Activated CD4-positive, alpha-beta T cell treated with anti-CD3 and anti-CD28 coated beads, Interleukin-10, Interleukin-2, amounts not matched to agents 100 ng/mL and 50 ng/mL, durations not matched to agents 16 hours and 8 hours (primary cell): ENCODE measurements at regions not wholly inside any gene's neighbourhood (a gene's known extent, or its start where the extent isn't known, plus 50 kb on each side); places are given as distances from the start of the nearest gene placed in this dataset.
"Not testable (repeated sequence)": the region's sequence is repeated elsewhere in the genome, so short reads cannot be mapped to it uniquely, and the experiment has no call there.

Experiments
- DNase-seq: peaks from one replicate; pipeline ENCODE4 v3.0.0-alpha.2; 2020

GRCh38 chr2:87468429-87468981 is 279.4 kb upstream of the PLGLB2 start:
- DNase-seq = not testable (repeated sequence)

DNA sequence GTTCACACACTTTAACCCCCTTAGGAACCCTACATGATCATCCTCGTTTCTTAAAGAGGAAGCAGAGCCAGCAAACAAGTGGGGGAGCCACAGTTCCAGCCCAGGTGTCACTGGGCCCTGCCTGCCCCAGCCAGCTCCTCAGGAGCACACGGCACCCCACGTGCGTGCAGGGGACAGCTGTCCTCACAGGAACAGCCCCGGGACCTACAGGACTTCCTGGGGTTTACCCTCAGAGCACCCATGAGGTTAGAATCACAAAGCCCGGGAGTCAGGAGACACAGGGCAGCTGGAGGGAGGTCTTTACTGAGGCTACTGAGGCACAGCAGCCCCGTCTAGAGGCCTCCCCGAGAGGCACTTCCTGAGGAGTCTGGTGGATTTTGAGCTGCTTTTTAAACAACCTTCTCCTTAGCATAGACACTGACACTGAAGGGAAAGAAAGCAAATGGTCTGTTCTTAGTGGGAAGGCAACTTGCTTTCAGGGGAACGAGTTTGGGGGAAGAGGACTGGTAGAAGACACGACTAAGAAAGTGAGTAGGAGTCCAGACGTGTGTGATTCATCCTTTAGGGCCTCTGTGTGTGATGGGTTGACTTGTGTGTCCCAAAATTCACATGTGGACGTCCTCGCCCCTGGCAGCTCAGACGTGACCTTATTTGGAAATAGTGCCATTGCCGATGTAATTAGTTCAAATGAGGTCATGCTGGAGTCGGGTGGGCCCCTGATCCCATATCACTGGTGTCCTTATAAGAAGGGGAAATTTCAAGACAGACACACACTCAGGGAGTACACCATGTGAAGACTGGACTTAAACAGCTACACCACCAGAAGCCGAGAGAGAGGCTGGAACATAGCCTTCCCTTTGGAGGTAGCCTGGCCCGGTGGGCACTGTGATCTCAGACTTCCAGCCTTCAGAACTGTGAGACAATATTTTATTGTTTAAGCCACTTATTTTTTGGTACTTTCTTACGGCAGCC is 278.4 kb upstream of the PLGLB2 start:
- DNase-seq = peak; percentile 64

- DNase-seq = peak; percentile 75
Observed at GRCh38 chr2:87470381-87471380, 277.2 kb upstream of the PLGLB2 start.

DNA sequence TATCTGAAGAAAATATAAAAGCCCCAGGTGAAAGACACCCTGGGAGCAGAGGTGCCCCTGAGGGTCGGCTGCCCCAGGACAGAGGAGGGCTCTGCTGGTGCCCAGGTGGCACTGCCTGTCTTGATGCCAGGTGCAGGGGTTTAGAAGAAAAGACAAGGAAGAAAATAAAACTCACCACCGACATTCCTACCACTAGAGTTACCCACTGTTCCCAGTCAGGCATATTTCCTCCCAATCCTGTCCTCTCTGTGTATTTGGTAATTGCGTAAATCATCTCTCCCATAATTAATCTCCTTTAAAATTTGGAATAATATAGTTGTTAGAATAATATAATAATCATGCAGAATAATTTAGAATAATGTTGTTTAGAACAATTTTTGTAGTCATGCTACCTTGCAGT is 276.4 kb upstream of the PLGLB2 start:
- DNase-seq = not testable (repeated sequence)

DNA sequence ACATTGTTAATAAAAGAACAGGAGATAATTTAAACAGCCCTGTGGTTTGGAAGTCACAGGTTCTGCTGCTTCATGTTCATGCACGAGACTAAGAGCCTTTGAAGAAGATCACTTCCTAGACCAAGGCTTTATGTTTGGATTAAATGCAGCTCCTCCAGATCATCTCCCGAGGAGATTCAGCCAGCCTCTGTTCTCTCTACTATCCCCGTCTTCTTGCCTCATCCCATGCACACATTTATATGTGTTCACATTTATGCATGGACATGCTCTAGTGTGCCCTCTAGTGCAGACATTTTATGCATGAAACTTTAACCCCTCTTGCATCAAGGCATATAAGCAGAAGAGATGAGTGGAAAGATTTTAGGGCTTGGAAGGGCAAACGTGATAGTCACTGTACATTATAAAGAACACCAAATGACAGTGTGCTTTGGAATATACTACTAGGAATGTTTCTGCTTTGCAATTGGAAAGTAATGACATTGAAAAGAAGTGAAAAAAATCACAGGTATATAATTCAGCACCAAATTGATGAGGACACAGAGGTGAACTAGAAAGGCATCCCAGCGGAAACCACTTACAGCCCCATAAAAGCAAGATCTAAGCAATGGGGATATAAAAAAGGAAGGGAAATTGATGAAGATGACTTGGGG is 271.5 kb upstream of the PLGLB2 start:
- DNase-seq = not testable (repeated sequence)

GRCh38 chr2:87476936-87477335 is 271.0 kb upstream of the PLGLB2 start:
- DNase-seq = not testable (repeated sequence)

DNA sequence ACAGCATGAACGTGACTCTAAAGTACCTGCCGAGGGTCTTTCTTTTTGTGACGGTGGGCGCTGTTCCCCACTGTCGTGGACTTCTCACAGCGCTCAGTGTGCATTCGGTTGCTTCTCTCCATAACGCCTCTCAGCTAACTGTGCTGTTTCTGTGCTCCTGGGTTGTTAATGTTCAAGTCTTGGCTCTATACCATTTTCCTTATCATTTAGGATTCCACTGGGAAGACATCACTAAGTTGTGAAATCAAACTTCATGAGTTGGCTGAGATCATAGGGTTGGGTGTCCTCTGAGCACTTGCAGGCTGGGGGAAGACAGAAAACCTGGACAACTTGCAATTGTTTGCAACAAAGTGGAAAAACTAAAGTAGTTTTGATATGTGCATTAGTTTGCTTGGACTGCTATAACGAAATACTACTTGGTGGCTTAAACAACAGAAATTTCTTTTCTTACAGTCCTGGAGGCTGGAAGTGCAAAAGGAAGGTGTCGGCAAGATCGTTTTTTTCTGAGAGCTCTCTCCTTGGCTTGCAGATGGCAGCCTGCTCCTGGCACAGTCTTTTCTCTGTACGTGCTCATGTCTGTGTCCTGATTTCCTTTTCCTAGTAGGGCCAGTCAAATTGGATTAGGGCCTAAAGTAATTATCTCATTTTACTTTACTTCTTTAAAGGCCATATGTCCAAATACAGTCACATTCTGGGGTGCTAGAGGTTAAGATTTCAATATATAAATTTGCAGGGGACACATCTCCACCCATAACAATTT is 270.0 kb upstream of the PLGLB2 start:
- DNase-seq = not testable (repeated sequence)

DNA sequence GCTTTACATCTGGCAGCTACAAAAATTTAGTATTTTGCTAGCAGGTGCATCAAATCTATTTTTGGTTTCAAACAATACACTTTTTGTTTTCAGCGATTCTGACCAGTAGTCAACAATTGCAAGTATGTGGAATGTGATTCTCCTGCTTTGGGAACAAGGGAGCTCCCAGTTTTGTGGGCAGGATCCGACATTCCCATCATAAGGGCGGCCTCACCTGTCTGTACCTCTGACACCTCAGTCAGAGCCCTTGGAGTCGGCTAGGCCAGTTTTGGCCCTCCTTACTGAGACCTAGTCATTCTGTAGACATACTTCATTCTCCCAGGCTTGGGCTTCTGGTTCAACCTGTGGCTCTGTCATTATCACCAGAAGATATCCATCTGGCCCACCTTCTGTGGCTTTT is 269.0 kb upstream of the PLGLB2 start:
- not testable (repeated sequence) for DNase-seq

DNA sequence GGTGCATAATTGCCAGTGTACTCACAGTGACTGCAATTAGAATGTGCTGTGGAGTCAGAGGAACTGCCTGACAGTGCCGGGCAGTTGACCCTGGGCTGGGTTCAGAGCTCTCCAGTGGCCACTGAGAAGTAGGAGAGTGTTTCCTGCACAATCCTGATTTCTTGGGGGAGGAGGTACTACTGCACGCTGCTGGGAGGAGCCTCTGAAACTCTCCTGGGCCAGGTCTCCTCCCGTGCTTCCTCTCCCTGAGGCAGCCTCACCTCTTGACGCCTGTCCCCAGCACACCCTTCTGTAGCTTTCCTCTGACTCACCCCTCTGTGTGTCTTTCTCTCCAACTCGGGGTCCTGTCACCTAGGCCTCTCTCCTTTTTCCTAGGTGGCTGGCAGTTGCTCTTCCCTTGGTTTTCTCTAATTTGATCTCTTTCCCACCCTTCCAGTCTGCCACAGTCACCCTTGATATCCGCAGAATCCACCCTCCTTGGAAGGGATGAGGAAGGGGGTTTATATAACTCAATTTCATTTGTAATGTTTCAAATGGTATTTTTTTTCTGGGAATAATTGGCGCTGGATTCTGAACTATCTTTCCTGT is 264.7 kb upstream of the PLGLB2 start:
- not testable (repeated sequence) for DNase-seq

- DNase-seq = not testable (repeated sequence)
Observed at GRCh38 chr2:87484363-87484762, 263.5 kb upstream of the PLGLB2 start.

DNA sequence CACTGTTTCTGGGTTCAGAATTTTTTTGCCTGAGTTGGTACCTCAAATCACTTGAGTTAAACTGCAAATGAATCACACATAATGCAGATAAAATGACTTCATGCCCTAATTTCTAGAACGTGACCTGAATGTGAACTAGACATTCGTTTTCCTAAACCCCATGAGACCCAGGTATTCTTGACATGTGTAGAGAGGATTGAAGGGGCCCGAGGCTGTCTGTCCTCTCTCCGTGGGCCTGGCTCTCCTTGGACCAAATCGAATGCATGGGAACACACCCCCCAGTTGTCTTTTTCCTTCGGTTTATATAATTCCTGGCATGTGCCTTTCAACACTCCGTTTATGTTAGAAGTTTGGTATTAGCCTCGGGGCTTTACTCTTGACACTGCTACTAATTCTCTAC is 262.4 kb upstream of the PLGLB2 start:
- DNase-seq = not testable (repeated sequence)

- DNase-seq = peak; percentile 66
Observed at GRCh38 chr2:87485884-87486283, 262.0 kb upstream of the PLGLB2 start.

GRCh38 chr2:87486413-87486812 is 261.5 kb upstream of the PLGLB2 start:
- DNase-seq = not testable (repeated sequence)

- DNase-seq = not testable (repeated sequence)
Observed at GRCh38 chr2:87488021-87488420, 259.9 kb upstream of the PLGLB2 start.

DNA sequence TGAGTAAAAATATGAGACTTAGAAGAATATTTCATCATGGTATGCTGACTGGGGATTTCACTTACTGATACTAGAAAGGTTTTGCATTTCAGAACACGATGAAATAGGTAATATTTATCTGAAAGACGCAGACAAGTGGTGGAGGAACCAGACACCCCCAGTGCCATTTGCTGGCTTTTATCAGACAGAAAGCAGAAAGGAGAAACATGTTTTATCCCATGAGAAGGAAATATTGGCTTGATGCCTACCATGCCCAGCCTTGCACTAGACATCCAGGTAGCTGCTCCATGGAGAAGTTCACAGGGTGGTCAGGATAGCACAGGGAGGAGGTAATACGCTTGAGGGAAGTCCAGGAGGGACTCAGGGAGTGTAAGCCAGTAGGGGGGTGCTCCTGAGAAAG is 258.9 kb upstream of the PLGLB2 start:
- DNase-seq = not testable (repeated sequence)

- not testable (repeated sequence) for DNase-seq
Observed at GRCh38 chr2:87494846-87495245, 253.0 kb upstream of the PLGLB2 start.

- not testable (repeated sequence) for DNase-seq
Observed at GRCh38 chr2:87495455-87495854, 252.4 kb upstream of the PLGLB2 start.

GRCh38 chr2:87496036-87497006 is 251.6 kb upstream of the PLGLB2 start:
- DNase-seq = peak; percentile 51

DNA sequence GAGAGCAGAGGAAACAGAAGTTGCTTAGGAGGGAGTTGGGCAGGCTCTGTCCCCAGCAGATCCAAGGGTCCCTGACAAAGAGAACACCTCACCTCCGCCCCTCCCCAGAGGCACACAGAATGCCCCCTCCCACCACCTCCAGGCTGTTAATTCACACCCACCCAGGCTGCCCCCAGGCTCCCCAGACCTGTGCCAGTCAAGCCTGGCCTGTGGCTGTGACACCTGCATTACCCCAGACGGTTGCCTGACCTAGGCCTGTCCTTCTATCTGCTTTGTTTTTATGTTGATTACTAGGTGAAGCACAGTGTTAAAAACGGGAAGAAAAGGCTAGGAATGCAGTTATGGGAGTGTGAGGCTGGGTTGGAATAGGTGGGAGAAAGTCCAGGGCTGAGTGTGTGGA is 250.8 kb upstream of the PLGLB2 start:
- not testable (repeated sequence) for DNase-seq

DNA sequence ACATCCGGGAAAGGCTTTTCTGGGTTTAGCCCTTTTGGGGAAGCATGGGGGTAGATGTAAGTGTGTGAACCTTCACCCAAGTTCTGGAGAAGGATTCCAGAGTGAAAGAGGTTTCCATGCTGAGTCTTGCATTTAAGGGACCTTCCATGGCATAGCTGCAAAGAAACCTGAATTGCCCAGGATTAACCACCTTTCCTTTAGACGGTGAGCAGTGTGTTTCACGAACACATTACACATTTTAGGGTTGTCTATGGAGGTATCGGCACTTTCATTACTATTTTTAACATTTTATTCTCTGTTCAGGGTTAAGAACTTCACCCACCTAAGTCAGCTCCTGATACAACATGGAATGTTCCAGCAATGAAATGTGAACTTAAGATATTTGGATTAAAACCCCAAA is 250.2 kb upstream of the PLGLB2 start:
- not testable (repeated sequence) for DNase-seq
